Osteocyte (in vitro differentiated cells): ENCODE measurements at regions not wholly inside any gene's neighbourhood (a gene's known extent, or its start where the extent isn't known, plus 50 kb on each side); places are given as distances from the start of the nearest gene placed in this dataset.

Experiments
- DNase-seq: peaks from one replicate; pipeline ENCODE4 v3.0.0; 2021; ENCODE audit warnings: mixed read lengths; ENCODE audit not compliant: unreplicated experiment; ENCODE audit errors: extremely low spot score
- H3K27ac Mint-ChIP-seq: one replicate; pipeline ENCODE4 v1.8.0; 2021; ENCODE audit warnings: mild to moderate bottlenecking, mixed read lengths; ENCODE audit not compliant: unreplicated experiment
- H3K27me3 Mint-ChIP-seq: one replicate; pipeline ENCODE4 v1.8.0; 2021; ENCODE audit warnings: mixed read lengths; ENCODE audit not compliant: unreplicated experiment
- H3K36me3 Mint-ChIP-seq: one replicate; pipeline ENCODE4 v1.8.0; 2021; ENCODE audit warnings: mixed read lengths; ENCODE audit not compliant: unreplicated experiment
- H3K4me1 Mint-ChIP-seq: one replicate; pipeline ENCODE4 v1.8.0; 2021; ENCODE audit warnings: mixed read lengths; ENCODE audit not compliant: unreplicated experiment
- H3K4me3 Mint-ChIP-seq: one replicate; pipeline ENCODE4 v1.8.0; 2021; ENCODE audit warnings: mild to moderate bottlenecking, moderate library complexity, mixed read lengths; ENCODE audit not compliant: unreplicated experiment
- H3K9me3 Mint-ChIP-seq: one replicate; pipeline ENCODE4 v1.8.0; 2021; ENCODE audit warnings: mixed read lengths; ENCODE audit not compliant: unreplicated experiment
- TF ChIP-seq, protein P1 (sequence below): fragments of 200-600 bp; sonication (generic); IDR thresholded peaks from 2 replicates; pipeline ENCODE4 v1.5.0; 2021; ENCODE audit warnings: antibody characterized with exemption, mild to moderate bottlenecking, moderate library complexity

DNA sequence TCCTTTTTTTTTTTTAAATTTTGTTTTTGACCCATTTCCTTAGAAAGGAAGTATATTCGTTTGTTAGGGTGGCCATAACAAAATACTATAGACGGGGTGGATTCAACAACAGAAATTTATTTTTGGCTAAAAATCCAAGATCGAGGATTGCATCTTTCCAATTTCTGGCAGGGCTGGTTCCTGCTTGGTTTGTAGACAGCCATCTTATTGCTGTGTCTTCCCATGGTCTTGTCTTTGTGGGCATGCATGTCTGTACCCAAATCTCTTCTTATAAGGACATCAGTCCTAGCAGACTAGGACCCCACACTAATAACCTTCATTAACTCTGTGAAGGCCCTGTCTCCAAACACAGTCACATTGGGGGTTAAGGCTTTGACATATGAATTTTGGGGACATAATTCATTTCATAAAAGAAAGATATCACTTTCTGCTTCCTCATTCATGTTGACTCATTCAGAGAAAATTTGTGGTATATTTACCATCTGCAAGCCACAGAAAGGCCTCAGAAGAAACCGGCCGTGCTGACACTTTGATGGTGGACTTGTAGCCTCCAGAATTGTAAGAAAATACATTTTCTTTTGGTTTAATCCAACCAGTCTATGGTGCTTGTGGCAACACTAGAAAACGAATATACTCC, 262.1 kb downstream of the LPIN1 start:
- no peaks in the 10 kb centered on the region for H3K27me3 Mint-ChIP-seq
- DNase-seq = no peak
- H3K4me1 Mint-ChIP-seq = peaks cover 33% of the 10 kb centered on the region
- H3K36me3 Mint-ChIP-seq = no peaks in the 10 kb centered on the region
- H3K27ac Mint-ChIP-seq = no peak overlapping the region
- TF ChIP-seq, protein P1, sequence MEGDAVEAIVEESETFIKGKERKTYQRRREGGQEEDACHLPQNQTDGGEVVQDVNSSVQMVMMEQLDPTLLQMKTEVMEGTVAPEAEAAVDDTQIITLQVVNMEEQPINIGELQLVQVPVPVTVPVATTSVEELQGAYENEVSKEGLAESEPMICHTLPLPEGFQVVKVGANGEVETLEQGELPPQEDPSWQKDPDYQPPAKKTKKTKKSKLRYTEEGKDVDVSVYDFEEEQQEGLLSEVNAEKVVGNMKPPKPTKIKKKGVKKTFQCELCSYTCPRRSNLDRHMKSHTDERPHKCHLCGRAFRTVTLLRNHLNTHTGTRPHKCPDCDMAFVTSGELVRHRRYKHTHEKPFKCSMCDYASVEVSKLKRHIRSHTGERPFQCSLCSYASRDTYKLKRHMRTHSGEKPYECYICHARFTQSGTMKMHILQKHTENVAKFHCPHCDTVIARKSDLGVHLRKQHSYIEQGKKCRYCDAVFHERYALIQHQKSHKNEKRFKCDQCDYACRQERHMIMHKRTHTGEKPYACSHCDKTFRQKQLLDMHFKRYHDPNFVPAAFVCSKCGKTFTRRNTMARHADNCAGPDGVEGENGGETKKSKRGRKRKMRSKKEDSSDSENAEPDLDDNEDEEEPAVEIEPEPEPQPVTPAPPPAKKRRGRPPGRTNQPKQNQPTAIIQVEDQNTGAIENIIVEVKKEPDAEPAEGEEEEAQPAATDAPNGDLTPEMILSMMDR = no peak
- H3K4me3 Mint-ChIP-seq = no peak overlapping the region
- no peaks in the 10 kb centered on the region for H3K9me3 Mint-ChIP-seq

- Mint-ChIP-seq H3K36me3 (no peaks in the 10 kb centered on the region), H3K4me3 (no peak overlapping the region), H3K9me3 (no peaks in the 10 kb centered on the region), H3K27me3 (no peaks in the 10 kb centered on the region), H3K4me1 (peaks cover 30% of the 10 kb centered on the region), H3K27ac (no peak overlapping the region)
- TF ChIP-seq, protein P1 = no peak
- DNase-seq = no peak
Measured at GRCh38 chr2:12009323-12009905, 263.0 kb downstream of the LPIN1 start.

- no peak overlapping the region for H3K27ac Mint-ChIP-seq
- TF ChIP-seq, protein P1 = no peak
- no peak for DNase-seq
- H3K27me3 Mint-ChIP-seq = no peaks in the 10 kb centered on the region
- H3K4me3 Mint-ChIP-seq = no peak overlapping the region
- no peaks in the 10 kb centered on the region for H3K9me3 Mint-ChIP-seq
- no peaks in the 10 kb centered on the region for H3K36me3 Mint-ChIP-seq
- peaks cover 30% of the 10 kb centered on the region for H3K4me1 Mint-ChIP-seq
Measured at GRCh38 chr2:12010059-12010458, 263.6 kb downstream of the LPIN1 start.

DNA sequence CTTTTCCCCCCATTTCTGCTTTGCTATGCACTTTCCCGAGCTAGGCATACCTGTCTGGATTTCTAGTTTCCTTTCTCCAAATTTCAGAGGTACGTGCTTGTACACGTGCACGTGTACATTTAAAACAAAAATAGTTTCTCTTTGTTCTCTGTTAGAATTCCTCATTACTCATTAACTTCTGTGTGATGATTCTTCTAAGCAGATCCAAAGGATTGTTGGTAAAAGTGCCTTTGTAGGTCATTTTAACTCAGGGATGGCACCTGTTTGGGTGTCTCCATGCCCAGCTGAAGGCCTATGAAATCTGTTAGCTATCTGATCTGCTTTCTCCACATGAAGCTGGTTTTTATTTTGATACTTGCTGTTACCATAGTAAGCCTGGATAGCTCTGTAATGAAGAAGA, 264.3 kb downstream of the LPIN1 start:
- Mint-ChIP-seq H3K36me3 (no peaks in the 10 kb centered on the region), H3K4me3 (no peak overlapping the region), H3K9me3 (no peaks in the 10 kb centered on the region), H3K27me3 (no peaks in the 10 kb centered on the region), H3K4me1 (peaks cover 30% of the 10 kb centered on the region), H3K27ac (no peak overlapping the region)
- TF ChIP-seq, protein P1 = no peak
- DNase-seq = no peak

- H3K4me3 Mint-ChIP-seq = no peak overlapping the region
- peaks cover 7% of the 10 kb centered on the region for H3K4me1 Mint-ChIP-seq
- H3K27me3 Mint-ChIP-seq = no peaks in the 10 kb centered on the region
- TF ChIP-seq, protein P1 = no peak
- no peaks in the 10 kb centered on the region for H3K9me3 Mint-ChIP-seq
- H3K27ac Mint-ChIP-seq = no peak overlapping the region
- DNase-seq = no peak
- no peaks in the 10 kb centered on the region for H3K36me3 Mint-ChIP-seq
Measured at GRCh38 chr2:12014088-12014960, 267.9 kb downstream of the LPIN1 start.
